ENCODE measurements at regions not wholly inside any gene's neighbourhood (a gene's known extent, or its start where the extent isn't known, plus 50 kb on each side); places are given as distances from the start of the nearest gene placed in this dataset.
"Not testable (repeated sequence)": the region's sequence is repeated elsewhere in the genome, so short reads cannot be mapped to it uniquely, and the experiment has no call there.

GRCh38 chr2:203625701-203626100 lies 80.7 kb upstream of the CD28 start:
- Histone ChIP-seq H3K9me2 (replicated peaks; ENCODE audit: insufficient read depth, low read length) (no peaks in the 10 kb centered on the region), H3K4me3 (ENCODE audit: insufficient read depth, low read length, poor library complexity, severe bottlenecking) (no peak overlapping the region), H3K36me3 (ENCODE audit: low read length) (no peaks in the 10 kb centered on the region), H3K4me2 (ENCODE audit: low read depth, low read length, poor library complexity, severe bottlenecking) (no peak overlapping the region), H3K9me3 (ENCODE audit: insufficient read depth, low read length) (no peaks in the 10 kb centered on the region), H3F3A (ENCODE audit: insufficient read depth) (no peaks in the 10 kb centered on the region), H3K27ac (ENCODE audit: low read depth, low read length) (no peak overlapping the region), H2AFZ (ENCODE audit: low read depth, low read length, severe bottlenecking) (no peak overlapping the region), H3K79me2 (ENCODE audit: insufficient read depth, low read length) (no peaks in the 10 kb centered on the region), H3K9ac (ENCODE audit: low read length) (no peak overlapping the region), H4K20me1 (ENCODE audit: low read depth, low read length) (no peaks in the 10 kb centered on the region), H3K27me3 (ENCODE audit: low read length) (no peaks in the 10 kb centered on the region)
- TF ChIP-seq EZH2phosphoT487 (conservative IDR thresholded peaks at IDR 0.05; ENCODE audit: low read length), result no peak
- TF ChIP-seq, protein P1, sequence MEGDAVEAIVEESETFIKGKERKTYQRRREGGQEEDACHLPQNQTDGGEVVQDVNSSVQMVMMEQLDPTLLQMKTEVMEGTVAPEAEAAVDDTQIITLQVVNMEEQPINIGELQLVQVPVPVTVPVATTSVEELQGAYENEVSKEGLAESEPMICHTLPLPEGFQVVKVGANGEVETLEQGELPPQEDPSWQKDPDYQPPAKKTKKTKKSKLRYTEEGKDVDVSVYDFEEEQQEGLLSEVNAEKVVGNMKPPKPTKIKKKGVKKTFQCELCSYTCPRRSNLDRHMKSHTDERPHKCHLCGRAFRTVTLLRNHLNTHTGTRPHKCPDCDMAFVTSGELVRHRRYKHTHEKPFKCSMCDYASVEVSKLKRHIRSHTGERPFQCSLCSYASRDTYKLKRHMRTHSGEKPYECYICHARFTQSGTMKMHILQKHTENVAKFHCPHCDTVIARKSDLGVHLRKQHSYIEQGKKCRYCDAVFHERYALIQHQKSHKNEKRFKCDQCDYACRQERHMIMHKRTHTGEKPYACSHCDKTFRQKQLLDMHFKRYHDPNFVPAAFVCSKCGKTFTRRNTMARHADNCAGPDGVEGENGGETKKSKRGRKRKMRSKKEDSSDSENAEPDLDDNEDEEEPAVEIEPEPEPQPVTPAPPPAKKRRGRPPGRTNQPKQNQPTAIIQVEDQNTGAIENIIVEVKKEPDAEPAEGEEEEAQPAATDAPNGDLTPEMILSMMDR (IDR thresholded peaks at IDR 0.05; ENCODE audit: insufficient read depth, low read length, poor library complexity, severe bottlenecking), result no peak

GRCh38 chr2:203626247-203626646 lies 80.2 kb upstream of the CD28 start:
- not testable (repeated sequence) for H3K9me3 ChIP-seq (ENCODE audit: insufficient read depth, low read length); H3K4me2 ChIP-seq (ENCODE audit: low read depth, low read length, poor library complexity, severe bottlenecking); H4K20me1 ChIP-seq (ENCODE audit: low read depth, low read length); H3K4me3 ChIP-seq (ENCODE audit: insufficient read depth, low read length, poor library complexity, severe bottlenecking); H3K79me2 ChIP-seq (ENCODE audit: insufficient read depth, low read length); H3K36me3 ChIP-seq (ENCODE audit: low read length); H3K27me3 ChIP-seq (ENCODE audit: low read length); H3K9me2 ChIP-seq (replicated peaks; ENCODE audit: insufficient read depth, low read length); H2AFZ ChIP-seq (ENCODE audit: low read depth, low read length, severe bottlenecking); H3K9ac ChIP-seq (ENCODE audit: low read length); H3K27ac ChIP-seq (ENCODE audit: low read depth, low read length); H3F3A ChIP-seq (ENCODE audit: insufficient read depth)

DNA sequence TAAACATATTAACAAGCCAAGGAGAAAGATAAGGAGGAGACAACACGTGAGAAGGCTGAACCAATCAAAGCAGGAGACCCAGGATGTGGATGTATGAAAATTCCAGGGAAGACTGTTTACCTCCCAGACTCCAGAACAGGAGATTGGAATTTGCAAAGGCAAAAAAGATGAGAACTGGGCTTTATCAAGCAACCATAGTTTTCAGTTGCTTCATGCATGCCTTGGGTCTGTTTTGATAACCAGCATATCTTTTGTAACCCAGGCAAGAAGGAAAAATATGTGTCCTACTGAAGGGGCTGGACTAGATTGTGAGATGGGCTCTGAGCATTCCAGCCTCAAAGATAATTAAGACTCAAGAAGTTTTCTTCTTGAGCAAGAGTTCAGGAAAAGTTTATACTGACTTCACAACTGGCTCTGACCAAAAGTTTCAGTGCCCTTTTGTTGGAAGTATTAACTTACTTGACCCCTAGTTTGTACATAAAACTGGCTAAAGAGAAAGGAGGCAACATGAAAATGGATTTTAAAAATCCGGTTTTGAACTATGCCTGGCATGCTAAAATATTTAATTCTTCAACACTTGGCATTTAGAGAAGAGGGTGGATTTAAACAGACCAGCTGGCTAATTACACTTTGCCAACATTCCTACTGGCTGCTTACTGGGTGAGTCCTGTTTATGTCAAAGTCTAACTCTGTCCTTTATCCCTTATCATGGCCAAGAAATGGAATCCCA lies 79.3 kb upstream of the CD28 start:
- Histone ChIP-seq H4K20me1 (ENCODE audit: low read depth, low read length) (no peaks in the 10 kb centered on the region), H3K4me2 (ENCODE audit: low read depth, low read length, poor library complexity, severe bottlenecking) (no peak overlapping the region), H3K9me2 (replicated peaks; ENCODE audit: insufficient read depth, low read length) (no peaks in the 10 kb centered on the region), H3K79me2 (ENCODE audit: insufficient read depth, low read length) (no peaks in the 10 kb centered on the region), H3K9me3 (ENCODE audit: insufficient read depth, low read length) (no peaks in the 10 kb centered on the region), H3K27ac (ENCODE audit: low read depth, low read length) (no peak overlapping the region), H3F3A (ENCODE audit: insufficient read depth) (no peaks in the 10 kb centered on the region), H3K9ac (ENCODE audit: low read length) (no peak overlapping the region), H3K36me3 (ENCODE audit: low read length) (no peaks in the 10 kb centered on the region), H2AFZ (ENCODE audit: low read depth, low read length, severe bottlenecking) (no peak overlapping the region), H3K27me3 (ENCODE audit: low read length) (no peaks in the 10 kb centered on the region), H3K4me3 (ENCODE audit: insufficient read depth, low read length, poor library complexity, severe bottlenecking) (no peak overlapping the region)
- TF ChIP-seq, protein P1 (IDR thresholded peaks at IDR 0.05; ENCODE audit: insufficient read depth, low read length, poor library complexity, severe bottlenecking), result no peak
- no peak for TF ChIP-seq EZH2phosphoT487 (conservative IDR thresholded peaks at IDR 0.05; ENCODE audit: low read length)

GRCh38 chr2:203629699-203630098 lies 76.7 kb upstream of the CD28 start:
- H3K36me3 ChIP-seq (ENCODE audit: low read length), result no peaks in the 10 kb centered on the region
- TF ChIP-seq, protein P1 (IDR thresholded peaks at IDR 0.05; ENCODE audit: insufficient read depth, low read length, poor library complexity, severe bottlenecking), result no peak
- TF ChIP-seq EZH2phosphoT487 (conservative IDR thresholded peaks at IDR 0.05; ENCODE audit: low read length), result no peak
- H3K4me3 ChIP-seq (ENCODE audit: insufficient read depth, low read length, poor library complexity, severe bottlenecking), result no peak overlapping the region
- no peaks in the 10 kb centered on the region for H3F3A ChIP-seq (ENCODE audit: insufficient read depth)
- no peaks in the 10 kb centered on the region for H3K27me3 ChIP-seq (ENCODE audit: low read length)
- no peaks in the 10 kb centered on the region for H3K9me3 ChIP-seq (ENCODE audit: insufficient read depth, low read length)
- H4K20me1 ChIP-seq (ENCODE audit: low read depth, low read length), result no peaks in the 10 kb centered on the region
- H3K79me2 ChIP-seq (ENCODE audit: insufficient read depth, low read length), result no peaks in the 10 kb centered on the region
- H3K9ac ChIP-seq (ENCODE audit: low read length), result no peak overlapping the region
- H2AFZ ChIP-seq (ENCODE audit: low read depth, low read length, severe bottlenecking), result no peak overlapping the region
- H3K4me2 ChIP-seq (ENCODE audit: low read depth, low read length, poor library complexity, severe bottlenecking), result no peak overlapping the region
- H3K9me2 ChIP-seq (replicated peaks; ENCODE audit: insufficient read depth, low read length), result no peaks in the 10 kb centered on the region
- H3K27ac ChIP-seq (ENCODE audit: low read depth, low read length), result no peak overlapping the region

Data from SU-DHL-6 (cell line).